ENCODE measurements at regions not wholly inside any gene's neighbourhood (a gene's known extent, or its start where the extent isn't known, plus 50 kb on each side); places are given as distances from the start of the nearest gene placed in this dataset.

GRCh38 chr9:82560036-82560435 is 502.9 kb downstream of the RASEF start:
- no peak overlapping the region for H3K4me3 ChIP-seq
- intact Hi-C loops (cut with DNase I), result no loop called here
- H3K4me1 ChIP-seq, result no peaks in the 10 kb centered on the region
- 92 to 100% (median 97%) methylated on average over 1 of the region's 1 CpG for WGBS, 3 donors
- DNase-seq (no peak), ATAC-seq (no peak)
- TF ChIP-seq, protein P1, sequence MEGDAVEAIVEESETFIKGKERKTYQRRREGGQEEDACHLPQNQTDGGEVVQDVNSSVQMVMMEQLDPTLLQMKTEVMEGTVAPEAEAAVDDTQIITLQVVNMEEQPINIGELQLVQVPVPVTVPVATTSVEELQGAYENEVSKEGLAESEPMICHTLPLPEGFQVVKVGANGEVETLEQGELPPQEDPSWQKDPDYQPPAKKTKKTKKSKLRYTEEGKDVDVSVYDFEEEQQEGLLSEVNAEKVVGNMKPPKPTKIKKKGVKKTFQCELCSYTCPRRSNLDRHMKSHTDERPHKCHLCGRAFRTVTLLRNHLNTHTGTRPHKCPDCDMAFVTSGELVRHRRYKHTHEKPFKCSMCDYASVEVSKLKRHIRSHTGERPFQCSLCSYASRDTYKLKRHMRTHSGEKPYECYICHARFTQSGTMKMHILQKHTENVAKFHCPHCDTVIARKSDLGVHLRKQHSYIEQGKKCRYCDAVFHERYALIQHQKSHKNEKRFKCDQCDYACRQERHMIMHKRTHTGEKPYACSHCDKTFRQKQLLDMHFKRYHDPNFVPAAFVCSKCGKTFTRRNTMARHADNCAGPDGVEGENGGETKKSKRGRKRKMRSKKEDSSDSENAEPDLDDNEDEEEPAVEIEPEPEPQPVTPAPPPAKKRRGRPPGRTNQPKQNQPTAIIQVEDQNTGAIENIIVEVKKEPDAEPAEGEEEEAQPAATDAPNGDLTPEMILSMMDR (IDR thresholded peaks at IDR 0.05), result no peak
- no peaks in the 10 kb centered on the region for H3K36me3 ChIP-seq (ENCODE audit: insufficient read depth in 1 of 2, low read depth in 1 of 2)
- no peak overlapping the region for H3K27ac ChIP-seq
- H3K9me3 ChIP-seq, result no peaks in the 10 kb centered on the region
- no peaks in the 10 kb centered on the region for H3K27me3 ChIP-seq (ENCODE audit: insufficient read depth in 3 of 3, low read length in 2 of 3)

GRCh38 chr9:82560457-82560904 is 502.5 kb downstream of the RASEF start:
- TF ChIP-seq, protein P1 (IDR thresholded peaks at IDR 0.05), result no peak
- Histone ChIP-seq H3K36me3 (ENCODE audit: insufficient read depth in 1 of 2, low read depth in 1 of 2) (no peaks in the 10 kb centered on the region), H3K27me3 (ENCODE audit: insufficient read depth in 3 of 3, low read length in 2 of 3) (no peaks in the 10 kb centered on the region), H3K27ac (no peak overlapping the region), H3K4me1 (no peaks in the 10 kb centered on the region), H3K9me3 (no peaks in the 10 kb centered on the region), H3K4me3 (no peak overlapping the region)
- no peak for DNase-seq
- intact Hi-C loops (cut with DNase I), result no loop called here
- 84 to 89% (median 87%) methylated on average over 9 of the region's 9 CpGs for WGBS, 3 donors
- no peak for ATAC-seq

DNA sequence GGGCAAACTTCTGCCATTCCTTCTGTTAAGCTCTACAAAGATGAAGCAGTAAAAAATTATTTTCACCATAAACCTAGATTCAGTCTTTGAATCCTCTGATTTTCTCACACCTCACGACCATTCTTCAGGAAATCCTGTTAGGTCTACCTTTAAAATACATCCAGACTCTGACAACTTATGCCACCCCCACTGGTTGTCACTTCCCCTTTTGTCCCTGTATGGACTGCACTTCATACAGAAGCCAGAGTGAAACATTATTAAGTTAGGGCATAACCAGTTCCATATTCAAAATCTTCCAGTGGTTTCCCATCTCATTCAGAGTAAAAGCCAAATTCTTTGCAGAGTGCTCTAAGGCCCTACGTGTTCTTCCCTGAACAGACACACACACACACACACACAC is 499.8 kb downstream of the RASEF start:
- Histone ChIP-seq H3K36me3 (ENCODE audit: insufficient read depth in 1 of 2, low read depth in 1 of 2) (no peaks in the 10 kb centered on the region), H3K9me3 (no peaks in the 10 kb centered on the region), H3K4me1 (no peaks in the 10 kb centered on the region), H3K27ac (no peak overlapping the region), H3K4me3 (no peak overlapping the region), H3K27me3 (ENCODE audit: insufficient read depth in 3 of 3, low read length in 2 of 3) (no peaks in the 10 kb centered on the region)
- no peak for DNase-seq
- ATAC-seq, result no peak
- WGBS, 3 donors, result 81 to 89% (median 83%) methylated on average over 2 of the region's 2 CpGs
- intact Hi-C loops (cut with DNase I), result no loop called here
- TF ChIP-seq, protein P1 (IDR thresholded peaks at IDR 0.05), result no peak

DNA sequence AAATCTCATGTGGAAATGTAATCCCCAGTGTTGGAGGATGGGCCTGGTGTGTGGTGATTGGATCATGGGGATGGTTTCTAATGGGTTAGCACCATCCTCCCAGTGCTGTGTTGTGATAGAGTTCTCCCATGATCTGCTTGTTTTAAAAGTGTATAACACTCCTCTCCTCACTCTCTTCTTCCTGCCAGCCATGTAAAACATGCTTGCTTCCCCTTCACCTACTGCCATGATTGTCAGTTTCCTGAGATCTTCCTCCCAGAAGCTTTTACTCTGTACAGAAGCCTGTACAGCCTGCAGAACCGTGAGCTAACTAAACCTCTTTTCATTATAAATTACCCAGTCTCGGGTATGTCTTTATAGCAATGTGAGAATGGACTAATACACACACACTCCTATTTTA is 499.1 kb downstream of the RASEF start:
- DNase-seq (no peak), ATAC-seq (no peak)
- Histone ChIP-seq H3K4me1 (no peaks in the 10 kb centered on the region), H3K36me3 (ENCODE audit: insufficient read depth in 1 of 2, low read depth in 1 of 2) (no peaks in the 10 kb centered on the region), H3K4me3 (no peak overlapping the region), H3K27me3 (ENCODE audit: insufficient read depth in 3 of 3, low read length in 2 of 3) (no peaks in the 10 kb centered on the region), H3K27ac (no peak overlapping the region), H3K9me3 (no peaks in the 10 kb centered on the region)
- intact Hi-C loops (cut with DNase I), result no loop called here
- 96 to 98% (median 97%) methylated on average over 2 of the region's 2 CpGs for WGBS, 3 donors
- TF ChIP-seq, protein P1 (IDR thresholded peaks at IDR 0.05), result no peak

- no peak for DNase-seq
- intact Hi-C loops (cut with DNase I), result no loop called here
These were observed 497.6 kb downstream of the RASEF start for GRCh38 chr9:82565188-82565969.

More at GRCh38 chr9:82565188-82565969, 497.6 kb downstream of the RASEF start:
- no peaks in the 10 kb centered on the region for H3K4me1 ChIP-seq
- no peak for ATAC-seq
- no peaks in the 10 kb centered on the region for H3K9me3 ChIP-seq
- no peaks in the 10 kb centered on the region for H3K36me3 ChIP-seq (ENCODE audit: insufficient read depth in 1 of 2, low read depth in 1 of 2)
- H3K27me3 ChIP-seq (ENCODE audit: insufficient read depth in 3 of 3, low read length in 2 of 3), result no peaks in the 10 kb centered on the region
- TF ChIP-seq, protein P1 (IDR thresholded peaks at IDR 0.05), result no peak
- H3K4me3 ChIP-seq, result no peak overlapping the region
- H3K27ac ChIP-seq, result no peak overlapping the region
- WGBS, 3 donors, result 28 to 53% (median 37%) methylated on average over 6 of the region's 6 CpGs

All from psoas muscle (tissue), 7 donors.